CD4-positive, alpha-beta T cell treated with Interleukin-1 beta for 1 hour (primary cell): ENCODE measurements at regions not wholly inside any gene's neighbourhood (a gene's known extent, or its start where the extent isn't known, plus 50 kb on each side); places are given as distances from the start of the nearest gene placed in this dataset.
A peak's percentile ranks its signal among the peaks of the same experiment; 100 is the strongest.

Experiments used
- DNase-seq, 2 donors: peaks; one replicate each; pipeline ENCODE4 v3.0.0-alpha.2; 2020 to 2022

GRCh38 chr12:111102102-111102739 lies 181.8 kb upstream of the MYL2 start:
- no peak for DNase-seq

- DNase-seq, result no peak
These were observed 180.6 kb upstream of the MYL2 start for GRCh38 chr12:111101003-111101402.

- no peak for DNase-seq
These were observed 180.2 kb upstream of the MYL2 start for GRCh38 chr12:111100554-111100953.

- no peak for DNase-seq
These were observed 179.6 kb upstream of the MYL2 start for GRCh38 chr12:111100003-111100402.

DNA sequence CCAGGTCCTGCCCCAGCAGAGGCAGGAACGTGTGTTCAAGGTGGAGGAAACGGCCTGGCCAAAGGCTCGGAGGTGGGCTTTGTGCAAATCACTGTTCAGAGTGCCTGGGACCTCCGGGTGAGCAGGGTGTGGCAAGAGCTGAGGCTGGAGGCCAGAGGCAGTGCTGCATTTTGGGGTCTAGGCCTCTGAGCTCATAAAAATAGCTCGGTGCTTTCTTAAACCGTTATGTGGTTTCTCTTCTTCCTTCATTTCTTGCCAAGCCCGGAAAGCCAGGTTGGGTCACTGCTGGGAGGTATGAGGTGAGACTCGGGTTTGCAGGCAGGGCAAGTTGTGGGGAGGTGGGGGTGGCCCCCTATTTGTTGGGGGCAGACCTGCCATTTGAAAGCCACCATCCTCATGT lies 178.8 kb upstream of the MYL2 start:
- no peak for DNase-seq

GRCh38 chr12:111094157-111095010 lies 174.0 kb upstream of the MYL2 start:
- no peak for DNase-seq

- peak; percentile 20 to 26 for DNase-seq
These were observed 173.2 kb upstream of the MYL2 start for GRCh38 chr12:111093428-111094142.

DNA sequence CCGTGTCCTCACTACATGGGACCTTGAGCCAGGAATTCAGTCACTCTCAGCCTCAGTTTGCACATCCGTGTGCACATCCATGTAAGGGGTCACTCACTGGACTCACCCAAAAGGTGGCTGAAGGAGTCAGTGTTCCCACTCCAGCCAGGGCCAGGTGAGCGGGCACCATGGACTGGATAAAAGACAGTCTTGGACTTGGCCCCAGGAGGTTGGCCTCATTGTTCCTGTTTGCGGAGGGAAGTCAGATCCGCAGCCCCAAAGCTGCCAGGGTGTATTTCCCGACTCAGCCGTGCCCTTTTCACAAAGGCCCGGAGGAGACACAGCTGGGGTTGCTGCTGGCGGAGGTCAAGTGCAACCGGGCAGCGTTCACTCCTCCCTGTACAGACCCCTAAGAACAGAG lies 170.7 kb upstream of the MYL2 start:
- DNase-seq, result no peak

DNA sequence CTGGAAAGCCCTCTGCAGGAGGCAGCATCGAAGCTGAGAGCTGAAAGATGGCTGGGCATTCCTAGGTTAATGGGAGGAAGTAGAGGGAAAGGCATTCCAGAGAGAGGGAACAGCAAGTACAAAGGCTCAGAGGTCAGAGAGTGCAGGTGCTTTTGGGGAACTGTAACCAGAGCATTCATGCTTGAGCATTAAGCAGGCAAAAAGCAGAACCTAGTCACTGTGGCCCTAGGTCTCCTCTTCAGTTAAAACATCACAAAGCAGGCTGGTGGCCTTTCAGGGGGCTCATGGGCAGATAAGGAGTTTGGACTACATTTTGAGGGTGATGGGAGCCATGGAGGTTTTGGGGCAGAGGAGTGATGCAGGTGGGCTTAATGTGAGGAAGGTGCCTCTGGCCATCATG lies 169.2 kb upstream of the MYL2 start:
- no peak for DNase-seq

GRCh38 chr12:111088409-111088808 lies 168.0 kb upstream of the MYL2 start:
- DNase-seq, result no peak

DNA sequence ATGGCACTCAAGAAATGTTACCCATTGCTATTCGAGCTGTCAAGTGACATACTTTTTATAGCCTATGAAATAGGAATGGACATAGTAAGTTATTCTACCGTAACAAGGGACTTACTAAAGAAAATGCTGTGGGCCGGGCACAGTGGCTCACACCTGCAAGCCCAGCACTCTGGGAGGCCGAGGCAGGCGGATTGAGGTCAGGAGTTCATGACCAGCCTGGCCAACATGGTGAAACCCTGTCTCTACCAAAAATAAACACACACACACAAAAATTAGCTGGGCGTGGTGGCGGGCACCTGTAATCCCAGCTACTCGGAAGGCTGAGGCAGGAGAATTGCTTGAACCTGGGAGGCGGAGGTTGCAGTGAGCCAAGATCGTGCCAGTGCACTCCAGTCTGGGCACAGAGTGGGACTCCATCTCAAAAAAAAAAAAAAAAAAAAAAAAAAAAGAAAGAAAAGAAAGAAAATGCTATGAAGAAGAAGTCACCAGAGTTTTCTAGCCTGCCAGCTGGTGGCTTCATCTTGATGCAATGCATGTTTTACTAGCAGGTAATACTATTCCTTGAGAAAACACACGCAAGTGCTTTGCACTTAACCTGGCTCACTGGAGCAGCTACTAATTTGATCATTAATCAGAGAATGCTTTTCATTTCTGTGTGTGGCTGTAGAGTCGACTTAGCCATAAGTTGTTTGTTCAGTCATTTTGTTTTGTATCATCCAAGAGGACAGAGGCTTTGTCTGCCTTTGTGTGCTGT lies 166.7 kb upstream of the MYL2 start:
- no peak for DNase-seq

GRCh38 chr12:111085096-111085495 lies 164.7 kb upstream of the MYL2 start:
- DNase-seq, result no peak

DNA sequence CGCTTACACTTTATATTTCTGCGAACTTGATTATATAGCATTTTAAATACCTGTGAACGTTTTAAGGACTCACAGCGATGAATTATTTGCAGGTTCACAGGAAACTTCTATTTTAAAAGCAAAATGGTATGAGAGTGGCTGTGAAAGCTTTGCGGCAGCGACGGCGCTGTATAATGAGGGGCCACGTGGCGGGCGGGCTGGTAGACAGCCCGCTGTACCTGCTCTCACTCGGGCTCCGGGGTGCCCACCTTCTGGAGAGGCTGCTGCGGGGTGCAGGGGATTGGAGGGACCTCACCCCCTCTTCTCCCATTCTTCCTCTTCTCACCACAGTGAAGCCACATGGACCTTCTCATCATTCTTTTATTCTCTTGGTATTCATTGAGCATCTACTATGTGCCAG lies 164.2 kb upstream of the MYL2 start:
- no peak for DNase-seq

DNA sequence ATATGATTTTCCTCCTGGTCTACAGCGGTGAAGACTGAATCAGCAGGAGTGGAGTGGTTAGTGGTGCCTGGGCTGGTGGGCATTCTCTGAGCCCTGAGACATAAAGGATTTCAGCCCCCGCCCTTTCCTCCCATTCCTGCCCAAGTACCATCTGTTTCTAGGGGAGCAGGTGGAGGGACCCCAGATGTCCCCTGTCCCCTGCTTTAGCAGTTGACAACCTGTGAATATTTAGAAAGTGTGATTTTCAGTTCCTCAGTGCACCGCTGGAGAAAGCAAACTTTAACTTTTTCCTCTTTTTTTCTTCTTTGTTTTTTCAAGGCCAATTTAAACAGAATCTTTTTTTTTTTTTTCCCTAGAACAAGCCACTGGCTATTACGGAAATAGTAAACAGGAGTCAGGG lies 163.8 kb upstream of the MYL2 start:
- DNase-seq, result no peak

GRCh38 chr12:111081600-111081999 lies 161.2 kb upstream of the MYL2 start:
- DNase-seq, result no peak

DNA sequence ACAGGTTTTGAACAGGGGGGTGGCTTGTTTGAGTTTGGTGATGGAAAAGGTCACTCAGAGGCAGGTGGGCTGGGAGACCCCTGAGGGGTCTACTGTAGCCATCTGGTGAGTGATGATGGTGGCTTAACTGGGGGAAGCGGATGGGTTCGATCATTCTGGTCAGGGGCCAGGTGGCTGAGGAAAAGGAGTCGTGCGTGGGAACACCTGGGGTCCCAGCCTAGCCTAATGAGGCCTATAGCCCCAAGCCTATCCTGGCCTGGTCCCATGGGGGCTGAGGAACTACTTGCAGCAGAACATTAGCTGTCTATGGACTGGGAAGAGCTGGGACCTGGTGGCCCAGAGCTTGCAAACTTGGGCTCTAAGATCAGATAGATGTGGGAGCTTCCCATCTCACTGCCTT lies 158.4 kb upstream of the MYL2 start:
- DNase-seq, result no peak

DNA sequence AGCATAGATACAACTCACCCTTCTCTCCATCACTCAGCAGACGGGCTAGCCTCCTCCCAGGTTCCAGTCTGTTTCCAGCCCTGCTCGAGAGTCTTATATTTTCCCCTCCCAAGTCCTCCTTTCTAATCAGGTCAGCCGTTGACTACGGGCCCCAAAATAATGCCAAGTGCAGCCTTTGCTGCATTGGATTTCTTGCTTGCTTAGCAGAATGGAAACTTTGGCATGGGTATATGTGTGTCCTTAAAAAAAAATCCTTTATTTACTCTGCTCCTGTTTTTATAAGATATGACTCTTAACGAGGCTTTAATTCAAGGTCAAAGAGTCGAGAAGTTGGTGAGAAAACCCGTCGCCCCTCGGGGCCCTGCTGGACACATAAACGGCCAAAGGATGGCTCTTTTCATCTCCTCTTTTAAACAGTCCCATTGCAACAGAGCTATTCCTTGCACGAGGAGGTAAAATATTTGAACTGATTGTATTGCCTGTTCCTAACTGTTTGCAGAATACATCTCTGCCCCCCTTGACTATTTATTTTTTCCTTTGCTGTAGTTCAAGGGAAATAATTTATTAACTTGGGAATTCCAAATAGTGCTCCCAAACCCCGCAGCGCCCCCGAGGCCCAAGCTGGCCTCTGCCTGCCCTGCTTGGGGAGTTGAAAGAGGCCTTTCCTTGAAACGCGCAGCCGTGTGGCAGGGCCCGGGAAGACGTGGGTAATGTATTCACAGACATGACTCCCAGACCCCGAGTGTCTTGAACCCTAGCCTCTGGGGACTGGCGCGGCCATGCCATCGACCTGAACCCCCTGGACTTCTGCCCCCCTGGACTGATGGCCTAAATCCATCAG lies 156.5 kb upstream of the MYL2 start:
- DNase-seq, result no peak

- DNase-seq, result no peak
These were observed 155.8 kb upstream of the MYL2 start for GRCh38 chr12:111076199-111076598.

DNA sequence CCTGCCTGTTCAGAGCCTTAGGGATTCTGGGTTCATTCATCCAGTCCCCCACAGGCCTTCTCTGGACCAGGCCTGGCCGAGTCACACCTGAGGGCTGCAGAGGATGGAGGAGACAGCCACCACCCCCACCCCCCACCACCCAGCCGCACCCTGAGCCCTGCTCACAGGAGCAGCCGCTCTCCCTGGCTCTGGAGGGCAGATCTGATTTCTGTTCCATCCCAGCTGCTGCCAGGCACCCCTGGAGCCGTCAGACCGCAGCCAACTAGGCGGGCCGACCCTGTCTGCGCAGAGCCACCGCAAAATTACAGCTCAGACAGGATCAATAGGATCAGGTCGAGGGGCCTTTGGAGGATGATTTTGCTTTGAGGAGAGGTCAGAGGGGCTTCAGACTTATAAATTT lies 154.6 kb upstream of the MYL2 start:
- DNase-seq, result no peak

- no peak for DNase-seq
These were observed 154.2 kb upstream of the MYL2 start for GRCh38 chr12:111074559-111074958.

GRCh38 chr12:111073370-111073769 lies 153.0 kb upstream of the MYL2 start:
- DNase-seq, result no peak

- DNase-seq, result no peak
These were observed 151.9 kb upstream of the MYL2 start for GRCh38 chr12:111072299-111072698.
